Activated CD8-positive, alpha-beta memory T cell treated with anti-CD3 and anti-CD28 coated beads, Interleukin-2, amount 10 ng/mL, durations not matched to agents 7 days and 5 days (primary cell): ENCODE measurements at regions not wholly inside any gene's neighbourhood (a gene's known extent, or its start where the extent isn't known, plus 50 kb on each side); places are given as distances from the start of the nearest gene placed in this dataset.

Source experiments
- ATAC-seq: fragments of 150-1000 bp; cut with Tn5 transposase; one replicate; pipeline ENCODE4 v1.10.0; 2021; ENCODE audit warnings: moderate library complexity
- CTCF ChIA-PET: fragments of 350-600 bp; sonication (Branson Sonifier 250); formaldehyde crosslinking; loops from one replicate; lab custom pipeline; 2021; ENCODE audit warnings: antibody characterized with exemption; lab: Charles Lee
- DNase-seq: peaks from one replicate; pipeline ENCODE4 v3.0.0-alpha.2; 2020
- H3K27ac Mint-ChIP-seq: one replicate; pipeline ENCODE4 v1.8.0; 2021; ENCODE audit warnings: mild to moderate bottlenecking, mixed read lengths
- H3K27me3 Mint-ChIP-seq: one replicate; pipeline ENCODE4 v1.8.0; 2021; ENCODE audit warnings: mixed read lengths
- H3K36me3 Mint-ChIP-seq: one replicate; pipeline ENCODE4 v1.8.0; 2021; ENCODE audit warnings: mild to moderate bottlenecking, mixed read lengths
- H3K4me1 Mint-ChIP-seq: one replicate; pipeline ENCODE4 v1.8.0; 2021; ENCODE audit warnings: mixed read lengths
- H3K4me3 Mint-ChIP-seq: one replicate; pipeline ENCODE4 v1.8.0; 2021; ENCODE audit warnings: mild to moderate bottlenecking, moderate library complexity, mixed read lengths
- H3K9me3 Mint-ChIP-seq: one replicate; pipeline ENCODE4 v1.8.0; 2022; ENCODE audit warnings: low read depth, mixed read lengths

- Mint-ChIP-seq H3K4me3 (no peak overlapping the region), H3K9me3 (peaks cover 9% of the 10 kb centered on the region), H3K36me3 (peaks cover 26% of the 10 kb centered on the region), H3K27me3 (peaks cover 43% of the 10 kb centered on the region), H3K4me1 (peaks cover 61% of the 10 kb centered on the region), H3K27ac (no peak overlapping the region)
- DNase-seq (no peak), ATAC-seq (no peak)
- CTCF ChIA-PET: interaction anchor here (0.6 to 1.3 kb wide), 3 partner anchors 34 to 183 kb away, joined by 3 read pairs; no protein-coding TSS in a partner anchor
Measured at GRCh38 chr3:187921391-187922074, 176.3 kb upstream of the BCL6 start.

GRCh38 chr3:187922704-187923416, 177.6 kb upstream of the BCL6 start:
- CTCF ChIA-PET: interaction anchor here (1.3 to 1.6 kb wide), 2 partner anchors 12 to 184 kb away, joined by 3 to 4 read pairs; no protein-coding TSS in a partner anchor
- no peak overlapping the region for H3K27ac Mint-ChIP-seq
- H3K4me1 Mint-ChIP-seq: peaks cover 56% of the 10 kb centered on the region
- DNase-seq (no peak), ATAC-seq (peak; percentile 20)
- peaks cover 26% of the 10 kb centered on the region for H3K36me3 Mint-ChIP-seq
- peaks cover 9% of the 10 kb centered on the region for H3K9me3 Mint-ChIP-seq
- H3K4me3 Mint-ChIP-seq: no peak overlapping the region
- peaks cover 44% of the 10 kb centered on the region for H3K27me3 Mint-ChIP-seq

- Mint-ChIP-seq H3K9me3 (peaks cover 9% of the 10 kb centered on the region), H3K4me1 (peaks cover 50% of the 10 kb centered on the region), H3K27ac (no peak overlapping the region), H3K27me3 (peaks cover 43% of the 10 kb centered on the region), H3K4me3 (no peak overlapping the region), H3K36me3 (peaks cover 26% of the 10 kb centered on the region)
- DNase-seq: no peak
- CTCF ChIA-PET: interaction anchor here (2.5 kb wide), 1 partner anchor 185 kb away, joined by 7 read pairs; no protein-coding TSS in a partner anchor
- no peak for ATAC-seq
Measured at GRCh38 chr3:187924651-187925050, 179.4 kb upstream of the BCL6 start.

- Mint-ChIP-seq H3K4me1 (peaks cover 45% of the 10 kb centered on the region), H3K9me3 (peaks cover 9% of the 10 kb centered on the region), H3K27me3 (peaks cover 41% of the 10 kb centered on the region), H3K36me3 (peaks cover 26% of the 10 kb centered on the region), H3K27ac (no peak overlapping the region), H3K4me3 (no peak overlapping the region)
- CTCF ChIA-PET: interaction anchor here (0.8 to 2.5 kb wide), 2 partner anchors 48 to 186 kb away, joined by 3 to 7 read pairs; no protein-coding TSS in a partner anchor
- ATAC-seq: no peak
- DNase-seq: no peak
Measured at GRCh38 chr3:187925326-187925725, 180.1 kb upstream of the BCL6 start.

GRCh38 chr3:187926620-187927019, 181.4 kb upstream of the BCL6 start:
- peaks cover 23% of the 10 kb centered on the region for H3K36me3 Mint-ChIP-seq
- H3K9me3 Mint-ChIP-seq: peaks cover 9% of the 10 kb centered on the region
- CTCF ChIA-PET: interaction anchor here (0.8 to 2.5 kb wide), 3 partner anchors 177 to 187 kb away, joined by 4 to 7 read pairs (median 5); no protein-coding TSS in a partner anchor
- DNase-seq (no peak), ATAC-seq (no peak)
- no peak overlapping the region for H3K4me3 Mint-ChIP-seq
- H3K4me1 Mint-ChIP-seq: peaks cover 34% of the 10 kb centered on the region
- peaks cover 41% of the 10 kb centered on the region for H3K27me3 Mint-ChIP-seq
- no peak overlapping the region for H3K27ac Mint-ChIP-seq

GRCh38 chr3:187927565-187927964, 182.3 kb upstream of the BCL6 start:
- no peak for ATAC-seq
- Mint-ChIP-seq H3K27ac (no peak overlapping the region), H3K4me3 (no peak overlapping the region), H3K9me3 (peaks cover 9% of the 10 kb centered on the region), H3K27me3 (peaks cover 45% of the 10 kb centered on the region), H3K36me3 (peaks cover 23% of the 10 kb centered on the region), H3K4me1 (peaks cover 31% of the 10 kb centered on the region)
- no peak for DNase-seq
- CTCF ChIA-PET: interaction anchor here (0.9 to 1.2 kb wide), 2 partner anchors 180 to 186 kb away, joined by 3 to 5 read pairs; no protein-coding TSS in a partner anchor

- no peak overlapping the region for H3K4me3 Mint-ChIP-seq
- CTCF ChIA-PET: no interaction called here
Measured at GRCh38 chr3:187929112-187929816, 184.0 kb upstream of the BCL6 start.

GRCh38 chr3:187930021-187930420, 184.8 kb upstream of the BCL6 start:
- Mint-ChIP-seq H3K4me1 (peaks cover 25% of the 10 kb centered on the region), H3K9me3 (peaks cover 5% of the 10 kb centered on the region), H3K36me3 (peaks cover 8% of the 10 kb centered on the region), H3K27me3 (peaks cover 62% of the 10 kb centered on the region), H3K4me3 (no peak overlapping the region), H3K27ac (no peak overlapping the region)
- DNase-seq (no peak), ATAC-seq (no peak)
- CTCF ChIA-PET: no interaction called here

More at GRCh38 chr3:187929112-187929816, 184.0 kb upstream of the BCL6 start:
- peaks cover 9% of the 10 kb centered on the region for H3K9me3 Mint-ChIP-seq
- peaks cover 55% of the 10 kb centered on the region for H3K27me3 Mint-ChIP-seq
- no peak for ATAC-seq
- no peak for DNase-seq
- H3K4me1 Mint-ChIP-seq: peaks cover 22% of the 10 kb centered on the region
- peaks cover 13% of the 10 kb centered on the region for H3K36me3 Mint-ChIP-seq
- H3K27ac Mint-ChIP-seq: no peak overlapping the region

GRCh38 chr3:187931101-187931500, 185.8 kb upstream of the BCL6 start:
- H3K36me3 Mint-ChIP-seq: peaks cover 2% of the 10 kb centered on the region
- CTCF ChIA-PET: no interaction called here
- DNase-seq (no peak), ATAC-seq (no peak)
- H3K27ac Mint-ChIP-seq: no peak overlapping the region
- no peak overlapping the region for H3K4me3 Mint-ChIP-seq
- H3K9me3 Mint-ChIP-seq: no peaks in the 10 kb centered on the region
- H3K4me1 Mint-ChIP-seq: peaks cover 35% of the 10 kb centered on the region
- peaks cover 64% of the 10 kb centered on the region for H3K27me3 Mint-ChIP-seq

GRCh38 chr3:187931770-187932278, 186.6 kb upstream of the BCL6 start:
- CTCF ChIA-PET: no interaction called here
- no peak overlapping the region for H3K27ac Mint-ChIP-seq
- no peaks in the 10 kb centered on the region for H3K9me3 Mint-ChIP-seq
- H3K4me3 Mint-ChIP-seq: no peak overlapping the region
- no peak for ATAC-seq
- H3K27me3 Mint-ChIP-seq: peaks cover 64% of the 10 kb centered on the region
- peaks cover 34% of the 10 kb centered on the region for H3K4me1 Mint-ChIP-seq
- no peak for DNase-seq
- H3K36me3 Mint-ChIP-seq: peaks cover 2% of the 10 kb centered on the region

GRCh38 chr3:187932530-187932929, 187.3 kb upstream of the BCL6 start:
- H3K4me1 Mint-ChIP-seq: peaks cover 31% of the 10 kb centered on the region
- CTCF ChIA-PET: no interaction called here
- peaks cover 2% of the 10 kb centered on the region for H3K36me3 Mint-ChIP-seq
- no peak overlapping the region for H3K27ac Mint-ChIP-seq
- no peaks in the 10 kb centered on the region for H3K9me3 Mint-ChIP-seq
- no peak overlapping the region for H3K4me3 Mint-ChIP-seq
- DNase-seq: no peak
- ATAC-seq: no peak
- H3K27me3 Mint-ChIP-seq: peaks cover 69% of the 10 kb centered on the region

GRCh38 chr3:187935623-187936156, 190.4 kb upstream of the BCL6 start:
- peak overlapping the region; percentile 30 for H3K4me3 Mint-ChIP-seq
- H3K36me3 Mint-ChIP-seq: peaks cover 3% of the 10 kb centered on the region
- H3K27me3 Mint-ChIP-seq: peaks cover 87% of the 10 kb centered on the region
- H3K9me3 Mint-ChIP-seq: no peaks in the 10 kb centered on the region
- DNase-seq (peak; percentile 80), ATAC-seq (peak; percentile 92)
- H3K27ac Mint-ChIP-seq: no peak overlapping the region
- CTCF ChIA-PET: interaction anchor here (0.6 to 2.0 kb wide), 5 partner anchors 11 to 199 kb away, joined by 3 to 9 read pairs (median 3); no protein-coding TSS in a partner anchor
- H3K4me1 Mint-ChIP-seq: peaks cover 21% of the 10 kb centered on the region
